ENCODE measurements at regions not wholly inside any gene's neighbourhood (a gene's known extent, or its start where the extent isn't known, plus 50 kb on each side); places are given as distances from the start of the nearest gene placed in this dataset.

DNA sequence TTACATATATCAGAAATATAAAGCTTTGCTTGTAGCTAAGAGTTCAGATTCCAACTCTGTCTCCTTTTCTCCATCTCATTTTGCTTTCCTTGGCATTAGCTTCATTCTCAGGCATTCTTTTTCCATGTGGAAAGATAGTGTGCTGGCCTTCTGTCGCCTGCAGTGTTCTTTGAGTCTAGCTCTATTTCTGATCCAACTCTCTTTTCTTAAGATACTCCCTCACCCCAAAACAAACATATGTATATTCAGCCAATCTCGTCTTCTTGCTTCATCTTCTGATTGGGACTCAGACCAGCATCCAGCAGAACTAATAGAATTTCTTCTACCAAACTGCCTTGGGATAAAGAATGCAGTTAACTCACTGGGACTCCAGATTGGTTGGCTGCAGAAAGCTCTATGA, 532.2 kb downstream of the MID1IP1 start:
- no peak for DNase-seq (ENCODE audit: low read depth)

DNA sequence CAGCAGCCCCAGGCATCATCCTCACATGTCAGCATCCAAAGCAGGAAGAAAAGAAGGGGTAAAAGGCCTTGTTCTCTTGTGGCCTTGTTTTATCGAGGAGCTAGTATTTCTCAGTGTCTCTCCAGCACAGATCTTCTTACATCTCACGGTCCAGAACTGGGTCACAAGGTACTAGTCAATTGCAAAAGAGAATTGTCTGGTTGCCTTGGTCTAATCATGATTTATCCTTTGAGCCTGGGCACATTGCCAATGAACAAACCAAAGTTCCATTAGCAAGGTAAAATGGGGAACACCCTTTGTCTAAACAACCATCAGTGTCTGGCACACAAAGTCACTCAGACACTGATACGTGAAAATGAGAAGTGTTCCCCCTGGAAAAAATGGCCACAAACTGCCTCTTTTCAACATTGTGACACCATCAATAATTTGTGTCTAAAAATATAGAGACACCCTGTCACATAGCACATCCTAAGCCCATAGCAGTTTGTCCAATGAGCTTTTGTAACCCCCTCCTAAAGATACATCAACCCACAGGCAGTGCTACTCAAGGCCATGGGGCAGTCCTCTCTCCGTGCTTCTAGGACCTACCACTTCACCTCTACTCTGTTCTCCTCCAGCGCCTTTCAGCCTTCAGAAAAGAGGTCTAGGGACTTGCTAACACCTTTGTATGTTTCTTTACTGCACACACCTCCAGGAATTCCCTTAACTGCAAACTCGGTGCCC, 534.4 kb downstream of the MID1IP1 start:
- no peak for DNase-seq (ENCODE audit: low read depth)

DNA sequence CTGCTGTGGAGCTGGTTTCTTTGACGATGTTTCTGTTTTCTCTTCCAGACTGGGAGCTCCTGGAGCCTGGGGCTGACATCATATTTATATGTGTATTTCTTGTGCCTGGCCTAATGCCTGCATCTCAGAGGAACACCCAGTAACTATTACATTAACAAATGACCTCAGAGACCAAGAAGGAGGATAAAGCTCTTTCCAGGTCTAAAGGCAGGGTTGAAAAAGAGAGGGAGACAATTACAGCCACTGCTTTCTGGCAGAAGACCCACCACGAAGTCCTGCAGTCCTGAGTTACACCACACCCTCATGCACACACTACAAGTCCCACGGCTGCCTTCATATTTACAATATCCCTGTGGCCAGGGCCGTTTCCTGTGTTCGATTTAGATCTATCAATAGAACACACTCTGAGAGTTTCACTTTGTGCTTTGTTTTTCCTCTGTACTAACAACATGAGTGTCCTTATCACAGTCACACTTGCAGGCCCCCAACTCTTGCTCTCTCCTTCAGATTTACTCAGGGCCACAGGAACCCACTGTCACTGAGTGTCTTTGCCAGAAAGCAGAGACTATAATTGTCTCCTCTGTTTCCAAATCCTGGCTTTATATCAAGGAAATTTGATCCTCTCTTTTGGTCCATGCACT, 535.5 kb downstream of the MID1IP1 start:
- DNase-seq (ENCODE audit: low read depth) = no peak

DNA sequence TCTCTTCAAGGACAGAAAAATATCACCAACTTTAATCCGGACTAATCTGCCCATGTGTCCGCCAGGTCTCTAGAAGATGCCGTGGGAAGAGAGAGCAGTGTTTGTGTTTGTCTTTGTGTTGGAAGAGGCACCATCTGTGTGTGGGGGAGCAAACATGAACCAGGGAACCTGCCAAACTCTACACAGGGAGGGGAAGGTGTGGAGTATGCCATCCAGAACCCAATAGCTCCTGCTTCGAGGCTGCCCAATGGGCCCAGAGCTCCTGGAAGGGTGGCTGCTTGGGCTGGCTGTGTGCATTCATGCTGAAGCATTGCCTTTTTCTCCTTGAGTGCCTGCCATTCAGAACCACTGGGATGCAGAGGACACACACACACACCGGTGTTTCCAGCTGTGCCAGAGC, 536.2 kb downstream of the MID1IP1 start:
- no peak for DNase-seq (ENCODE audit: low read depth)

DNA sequence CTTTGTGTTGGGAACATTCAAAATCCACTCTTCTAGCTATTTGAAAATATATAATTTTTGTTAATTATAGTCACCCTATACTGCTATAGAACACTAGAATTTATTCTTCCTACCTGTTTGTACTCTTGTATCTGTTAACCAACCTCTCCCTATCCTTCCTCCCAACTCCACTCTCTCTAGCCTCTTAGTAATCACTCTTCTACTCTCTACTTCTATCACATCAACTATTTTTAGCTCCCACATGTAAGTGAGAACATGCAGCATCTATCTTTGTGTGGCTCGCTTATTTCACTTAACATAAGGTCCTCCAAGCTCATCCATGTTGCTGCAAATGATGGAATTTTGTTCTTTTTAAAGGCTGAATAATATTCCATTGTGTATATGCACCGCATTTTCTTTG, 537.3 kb downstream of the MID1IP1 start:
- no peak for DNase-seq (ENCODE audit: low read depth)

DNA sequence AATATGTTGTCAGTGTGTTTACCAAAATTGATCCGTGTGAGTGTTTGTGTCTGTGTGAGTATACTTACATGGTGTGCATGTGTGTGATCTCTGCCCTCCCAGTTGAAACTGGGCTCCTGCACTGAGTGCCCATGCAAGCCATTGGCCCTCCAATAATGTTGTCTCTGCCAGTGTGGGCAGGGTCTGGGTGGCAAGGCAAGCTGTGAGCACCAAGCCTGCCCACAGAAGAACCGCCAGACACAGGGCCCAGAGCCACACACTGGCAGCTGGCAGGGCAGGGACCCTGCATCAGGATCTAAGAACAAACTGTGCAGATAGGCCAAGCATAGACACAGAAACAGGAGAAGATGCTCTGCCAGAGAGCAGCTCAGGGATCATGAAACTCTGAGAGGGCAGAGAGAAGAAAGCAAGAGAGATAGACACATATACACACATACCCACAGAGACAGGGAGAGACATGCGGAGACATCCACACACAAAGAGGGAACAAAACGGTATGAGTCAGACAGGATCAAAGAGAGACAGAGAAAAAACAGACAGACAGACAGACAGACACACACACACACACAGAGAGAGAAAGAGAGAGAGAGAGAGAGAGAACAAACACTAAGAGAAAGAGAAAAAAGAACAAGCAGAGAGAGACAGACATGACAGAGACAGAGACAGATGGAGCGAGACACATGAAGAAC, 555.0 kb downstream of the MID1IP1 start:
- DNase-seq (ENCODE audit: low read depth) = no peak

DNA sequence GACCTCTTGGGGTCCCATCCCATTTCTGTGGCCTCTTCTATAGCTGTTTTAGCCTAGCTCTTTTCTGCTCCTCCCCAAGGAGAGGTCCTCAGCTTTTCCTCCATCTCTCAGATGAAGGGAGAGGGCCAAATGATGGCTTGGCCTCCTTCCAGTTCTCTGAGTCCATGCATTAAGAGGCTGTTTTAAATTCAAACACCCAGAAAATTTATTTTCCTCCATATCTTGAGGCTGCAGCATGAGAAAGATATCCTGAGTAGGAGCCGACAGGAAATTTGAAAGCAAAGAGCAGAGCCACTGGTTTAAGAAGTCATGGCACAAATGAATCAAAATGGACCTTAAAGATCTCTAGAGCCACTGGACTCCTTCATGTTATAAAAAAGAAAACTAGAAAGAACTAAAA, 558.8 kb downstream of the MID1IP1 start:
- DNase-seq (ENCODE audit: low read depth) = no peak

DNA sequence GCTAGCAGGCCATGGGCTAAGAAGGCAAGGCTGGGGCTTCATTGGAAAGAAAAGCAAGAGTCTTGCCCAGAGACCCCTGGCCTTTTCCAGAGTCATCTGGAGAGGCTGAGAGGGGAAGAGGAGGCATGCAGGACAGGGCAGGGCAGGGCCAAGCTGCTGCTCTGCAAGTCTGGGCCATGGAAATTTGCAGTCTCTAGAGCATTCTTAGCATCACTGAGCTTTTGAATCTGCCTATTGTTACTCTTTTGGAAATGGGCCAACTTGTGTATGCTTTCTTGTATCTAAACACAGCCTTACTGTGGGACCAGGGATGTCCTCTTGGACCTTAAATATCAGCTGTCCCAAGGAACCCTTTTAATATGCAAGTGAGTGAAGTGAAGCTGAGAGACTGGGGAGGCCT, 560.5 kb downstream of the MID1IP1 start:
- DNase-seq (ENCODE audit: low read depth) = no peak

DNA sequence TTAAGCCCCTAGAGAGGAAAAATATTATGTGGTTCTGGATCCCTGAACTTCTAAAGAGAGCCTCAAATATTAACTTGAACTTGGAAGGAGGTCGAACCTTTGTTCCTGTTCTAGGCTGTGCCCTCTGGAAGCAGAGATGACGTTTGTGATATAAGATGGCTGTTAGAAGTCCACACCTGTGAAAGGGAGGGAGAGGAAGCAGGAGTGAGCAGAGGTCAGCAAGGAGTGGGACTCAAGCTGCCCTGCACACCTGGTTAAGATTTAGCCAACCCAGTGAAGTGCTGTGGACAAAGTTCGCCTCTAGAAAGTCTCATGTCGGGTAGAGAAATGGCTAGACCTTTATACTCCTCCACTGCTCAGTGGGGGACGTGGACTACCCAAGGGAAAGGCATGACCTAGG, 566.2 kb downstream of the MID1IP1 start:
- no peak for DNase-seq (ENCODE audit: low read depth)

DNA sequence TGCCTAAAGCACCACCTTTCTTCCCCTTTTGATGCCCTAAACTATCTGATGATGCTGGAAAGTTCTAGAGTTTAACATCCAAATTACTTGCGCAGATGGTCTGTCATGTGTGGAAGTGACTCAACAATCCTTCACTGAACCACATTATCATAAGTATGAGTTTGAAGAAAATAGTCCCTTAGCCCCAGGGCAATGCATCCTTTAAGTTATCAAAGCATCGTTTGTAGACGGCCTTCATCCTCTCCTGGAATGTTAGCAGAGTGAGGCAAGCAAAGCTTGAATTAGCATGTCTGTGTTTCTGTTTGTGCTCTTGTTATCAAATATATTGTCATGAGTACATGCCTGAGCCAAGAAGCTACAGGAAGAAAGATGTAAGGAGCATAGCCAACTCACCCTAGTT, 570.9 kb downstream of the MID1IP1 start:
- no peak for DNase-seq (ENCODE audit: low read depth)

DNA sequence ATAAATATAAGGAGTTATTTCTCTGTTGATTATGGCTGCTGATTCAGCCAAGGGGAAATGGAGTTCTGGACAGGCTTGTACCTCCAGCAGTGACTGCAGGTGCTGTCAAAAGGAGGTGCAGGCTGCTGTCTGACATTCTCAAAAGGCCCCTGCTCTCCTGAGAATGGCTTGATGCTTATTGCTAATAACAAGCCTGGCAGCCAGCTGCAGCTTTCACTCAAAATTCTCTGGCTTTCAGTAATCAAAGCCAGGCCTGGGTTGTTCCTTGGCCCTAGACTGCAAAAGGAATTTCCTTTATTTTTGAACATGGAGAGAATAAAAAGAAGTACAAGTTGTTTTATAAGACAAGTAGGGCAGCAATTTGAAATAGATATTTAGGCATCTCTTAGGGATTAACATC, 575.9 kb downstream of the MID1IP1 start:
- DNase-seq (ENCODE audit: low read depth) = no peak

DNA sequence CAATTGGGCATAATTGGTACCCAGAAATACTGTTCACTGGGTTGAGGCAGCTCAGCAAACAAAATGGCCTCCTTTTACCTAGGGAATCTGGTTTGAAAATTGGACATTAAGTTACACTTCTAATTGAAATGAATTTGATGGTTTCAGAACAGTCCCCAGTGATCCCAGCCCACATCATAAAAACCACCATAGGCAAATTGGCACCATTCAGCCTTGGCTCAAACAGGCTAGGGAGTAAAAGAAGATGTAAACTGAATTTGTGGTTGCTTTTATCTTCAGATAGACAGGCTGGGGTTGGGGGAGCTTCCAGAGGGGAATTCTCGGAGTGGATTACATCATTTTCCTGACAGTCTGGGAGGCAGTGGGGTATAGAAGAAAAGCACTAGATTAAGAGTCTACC, 576.5 kb downstream of the MID1IP1 start:
- DNase-seq (ENCODE audit: low read depth) = no peak

DNA sequence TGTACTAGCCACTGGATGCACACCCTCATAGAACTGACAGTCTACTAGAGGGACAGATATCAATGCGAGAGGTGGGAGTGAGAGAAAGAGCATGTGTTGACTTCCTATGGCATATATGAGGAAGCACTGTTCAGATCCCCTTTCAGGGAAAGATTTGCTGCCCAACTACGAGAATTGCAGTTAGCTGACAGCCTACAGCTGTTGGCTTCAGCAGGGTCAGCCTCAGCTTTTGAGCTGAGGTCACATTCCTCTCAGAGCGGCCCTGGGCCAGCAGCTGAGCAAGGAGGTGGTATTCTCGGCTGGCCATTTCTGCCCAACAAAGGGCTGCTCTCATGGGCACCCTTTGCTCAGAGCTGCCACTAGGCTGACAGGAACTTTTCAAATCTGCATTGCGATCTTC, 580.2 kb downstream of the MID1IP1 start:
- no peak for DNase-seq (ENCODE audit: low read depth)

DNA sequence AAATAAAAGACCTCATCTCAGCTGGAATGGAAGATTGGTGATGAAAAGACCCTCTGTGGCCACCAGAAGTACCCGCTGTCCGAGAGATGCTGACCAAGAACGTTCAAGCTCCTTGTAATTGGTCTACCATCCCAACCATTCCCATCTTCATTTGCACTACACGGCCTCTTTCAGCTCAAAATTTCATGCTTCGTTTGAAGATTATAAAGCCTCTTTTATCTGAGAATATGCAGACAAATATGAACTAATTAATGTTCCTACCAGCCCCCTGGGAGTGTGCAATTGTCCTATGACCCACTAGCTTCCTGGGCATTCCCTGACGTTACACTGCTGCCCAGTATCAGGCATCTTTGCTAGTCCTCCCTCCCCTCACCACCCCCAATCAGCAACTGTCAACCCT, 583.7 kb downstream of the MID1IP1 start:
- no peak for DNase-seq (ENCODE audit: low read depth)

DNA sequence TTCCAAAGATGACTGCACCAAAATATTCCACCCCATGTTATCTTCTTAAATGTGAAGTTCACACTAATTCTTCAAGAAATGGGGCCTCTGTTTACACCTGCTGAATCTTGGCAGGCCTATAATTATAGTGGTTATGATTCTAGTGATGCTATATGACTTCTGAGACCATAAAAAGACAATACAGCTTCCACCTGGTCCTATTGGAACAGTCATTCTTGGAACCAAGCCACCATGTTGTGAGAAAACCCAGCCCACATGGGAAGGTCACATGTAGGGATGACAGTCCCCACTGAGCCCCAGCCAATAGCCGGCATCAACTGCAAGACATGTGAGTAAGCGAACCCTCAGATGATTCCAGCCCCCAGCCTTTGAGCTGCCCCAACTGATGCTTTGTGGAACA, 587.5 kb downstream of the MID1IP1 start:
- no peak for DNase-seq (ENCODE audit: low read depth)

DNA sequence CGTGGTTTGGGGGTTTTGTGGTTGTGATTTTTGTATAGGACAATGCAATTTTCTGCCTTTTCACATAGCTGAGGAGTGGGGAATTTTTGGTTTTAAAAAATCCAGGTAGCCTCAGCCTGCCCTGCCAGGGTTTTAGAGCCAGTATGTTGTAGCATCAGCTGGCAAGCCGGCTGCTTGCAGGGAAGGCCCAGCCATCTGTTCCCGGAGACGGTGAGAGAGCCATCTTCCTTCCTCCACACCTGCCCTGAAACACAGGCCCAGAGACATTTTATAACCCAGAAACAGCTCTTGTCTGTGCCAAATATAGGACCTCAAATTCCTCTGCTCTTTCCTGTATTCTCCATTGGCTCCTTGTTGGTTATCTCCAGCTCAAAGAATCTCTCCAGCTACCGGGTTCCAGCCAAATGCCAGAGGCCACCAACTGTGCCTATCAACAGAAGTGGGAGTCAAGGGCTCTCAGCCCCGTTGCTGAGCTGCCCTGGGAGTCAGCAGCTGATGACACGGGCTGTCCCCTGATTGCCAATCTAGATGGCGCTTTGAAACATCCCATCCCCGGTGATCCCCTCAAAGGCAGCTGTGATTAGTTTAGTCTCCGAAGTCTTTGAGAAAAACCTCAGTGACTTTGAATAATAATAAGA, 595.2 kb downstream of the MID1IP1 start:
- DNase-seq (ENCODE audit: low read depth) = no peak

DNA sequence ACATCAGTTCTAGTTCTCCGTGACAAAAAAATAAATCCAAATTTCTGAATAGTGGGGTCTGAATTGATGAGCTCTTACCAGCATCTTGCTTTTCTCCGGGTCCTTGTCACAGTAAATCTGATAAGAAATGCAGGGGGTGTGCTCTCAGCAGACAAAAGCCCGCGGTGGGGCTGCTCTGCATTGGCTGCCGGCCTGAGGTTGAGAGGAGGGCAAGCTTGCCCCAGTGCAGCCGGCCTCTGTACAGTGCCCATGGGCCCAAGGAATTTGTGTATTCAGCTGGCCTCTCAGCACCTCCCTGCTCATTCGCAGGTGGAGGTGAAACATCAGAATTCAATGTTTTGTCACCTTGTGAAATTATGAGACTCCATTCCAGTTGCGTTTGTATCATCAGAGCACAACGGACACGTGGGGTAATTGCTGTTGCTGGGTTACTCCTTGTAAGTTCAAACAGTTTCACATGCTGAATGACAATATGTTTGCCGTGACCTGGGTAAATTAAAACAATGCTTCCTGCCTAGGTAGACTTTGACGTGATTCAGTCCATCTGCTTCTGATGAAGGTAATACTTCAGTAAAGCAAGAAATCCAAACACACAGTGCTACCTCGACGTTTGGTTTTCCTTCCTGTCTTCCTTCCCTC, 596.4 kb downstream of the MID1IP1 start:
- no peak for DNase-seq (ENCODE audit: low read depth)

DNA sequence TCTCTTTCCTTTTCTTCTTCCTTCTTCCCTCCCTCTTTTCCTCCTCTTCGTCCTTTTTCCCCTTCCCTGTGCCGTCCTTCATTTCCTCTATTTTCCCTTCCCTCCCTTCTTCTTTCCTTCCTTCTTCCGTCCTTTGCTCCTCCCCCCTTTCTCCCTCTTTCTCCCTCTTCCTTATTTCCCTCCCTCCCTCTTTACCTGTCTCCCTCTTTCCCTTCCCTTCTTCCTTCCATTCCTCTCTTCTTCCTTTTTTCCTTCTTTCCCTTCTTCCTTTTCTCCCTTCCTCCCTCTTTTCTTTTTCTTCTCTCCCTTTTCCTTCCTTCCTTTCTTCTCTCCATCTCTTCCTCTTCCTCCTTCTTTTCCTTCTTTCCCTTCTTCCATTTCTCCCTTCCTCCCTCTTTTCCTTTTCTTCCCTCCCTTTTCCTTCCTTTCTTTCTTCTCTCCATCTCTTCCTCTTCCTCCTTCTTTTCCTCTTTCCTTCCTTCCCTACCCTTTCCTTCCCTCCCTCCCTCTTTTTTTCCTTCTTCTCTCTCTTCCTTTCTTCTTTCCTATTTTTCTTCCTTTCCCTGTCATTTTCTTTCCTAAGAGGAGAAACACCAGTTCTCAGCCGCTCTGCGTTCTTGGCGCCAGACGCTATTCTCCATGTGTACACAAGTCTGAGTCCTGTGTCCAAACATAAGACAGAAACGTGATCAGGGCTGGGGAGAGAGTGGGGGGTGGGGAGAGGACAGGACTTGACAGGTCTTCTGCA, 597.1 kb downstream of the MID1IP1 start:
- no peak for DNase-seq (ENCODE audit: low read depth)

DNA sequence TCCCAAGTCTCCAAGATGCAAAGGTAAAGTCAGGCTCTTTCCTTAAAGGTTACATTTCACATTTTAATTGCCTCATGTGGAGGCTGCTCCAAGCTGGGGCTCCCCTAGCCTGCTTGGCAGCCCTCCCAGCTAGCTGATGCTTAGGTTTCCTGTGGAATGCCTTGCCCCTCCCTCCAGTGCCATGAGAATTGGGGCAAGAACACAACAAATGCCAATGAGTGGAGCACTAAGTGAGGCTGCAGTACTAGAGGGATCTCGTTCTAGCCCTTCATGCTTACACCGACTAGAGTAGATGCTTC, 597.7 kb downstream of the MID1IP1 start:
- no peak for DNase-seq (ENCODE audit: low read depth)

DNA sequence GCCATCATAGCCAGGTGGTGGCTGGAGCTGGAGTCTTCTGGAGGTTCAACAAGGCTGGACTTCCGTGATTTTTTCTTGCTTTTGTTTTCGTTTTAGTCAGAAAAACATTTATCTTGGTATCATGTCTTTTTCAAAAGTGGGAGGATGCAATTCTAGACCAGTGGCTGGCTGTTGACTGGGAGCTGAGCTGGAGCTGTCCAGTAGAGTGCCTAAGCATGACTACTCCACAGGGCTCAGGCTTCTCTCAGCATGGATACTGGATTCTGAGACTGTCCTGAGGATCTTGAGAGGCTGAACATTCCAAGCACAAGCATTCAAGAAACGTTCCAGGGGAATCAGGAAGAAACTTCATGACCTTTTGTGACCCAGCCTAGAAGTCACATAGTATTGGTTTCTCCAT, 598.1 kb downstream of the MID1IP1 start:
- DNase-seq (ENCODE audit: low read depth) = no peak

DNA sequence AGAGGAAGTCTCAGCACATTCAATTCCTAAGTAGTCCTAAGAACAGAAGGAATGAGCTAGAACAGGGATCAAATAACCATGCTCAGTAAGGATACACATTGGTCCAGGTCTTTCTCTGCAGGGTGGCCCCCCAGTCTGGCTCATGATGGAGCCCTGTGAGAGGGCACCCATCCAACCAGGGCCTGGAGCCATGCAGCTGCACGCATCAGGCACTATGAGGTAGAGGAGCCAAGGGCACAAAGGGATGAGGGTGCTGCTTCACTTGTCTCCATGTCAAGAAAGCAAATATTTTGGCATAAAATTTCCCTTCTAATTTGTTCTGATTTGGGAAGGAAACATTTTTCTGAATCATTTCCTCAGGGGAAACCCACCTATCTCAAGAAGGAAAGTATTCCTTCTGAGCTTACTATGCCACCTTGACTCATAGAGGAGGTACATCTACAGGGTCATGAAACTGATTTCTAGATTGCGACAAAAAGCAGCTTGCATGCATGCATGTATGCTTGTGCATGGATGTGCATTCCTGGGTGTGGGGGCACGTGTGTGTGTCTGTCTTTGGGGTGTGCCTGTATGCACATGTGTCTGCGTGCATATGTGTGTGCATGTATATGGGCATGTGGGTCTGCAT, 600.3 kb downstream of the MID1IP1 start:
- no peak for DNase-seq (ENCODE audit: low read depth)

DNA sequence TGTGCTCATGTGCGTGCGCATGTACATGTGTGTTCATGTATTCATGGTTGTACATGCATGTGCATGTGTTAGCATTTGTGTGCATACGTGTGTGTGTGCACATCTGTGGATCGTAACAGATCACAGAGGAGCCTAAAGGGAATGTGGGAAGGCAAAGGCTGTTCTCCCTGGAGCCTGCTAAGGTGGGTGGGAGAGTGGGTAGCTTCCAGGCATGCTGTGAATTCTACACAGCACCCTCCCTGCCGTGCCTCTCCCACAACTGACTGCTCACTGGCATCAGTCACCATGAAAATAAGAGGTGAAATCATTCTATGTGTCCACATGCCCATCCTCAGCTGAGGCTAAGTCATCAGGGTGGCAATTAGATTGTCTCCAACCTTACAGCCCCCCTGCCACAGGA, 600.9 kb downstream of the MID1IP1 start:
- DNase-seq (ENCODE audit: low read depth) = no peak

Measured in HS-27A (cell line).